ENCODE measurements at regions not wholly inside any gene's neighbourhood (a gene's known extent, or its start where the extent isn't known, plus 50 kb on each side); places are given as distances from the start of the nearest gene placed in this dataset.

DNA sequence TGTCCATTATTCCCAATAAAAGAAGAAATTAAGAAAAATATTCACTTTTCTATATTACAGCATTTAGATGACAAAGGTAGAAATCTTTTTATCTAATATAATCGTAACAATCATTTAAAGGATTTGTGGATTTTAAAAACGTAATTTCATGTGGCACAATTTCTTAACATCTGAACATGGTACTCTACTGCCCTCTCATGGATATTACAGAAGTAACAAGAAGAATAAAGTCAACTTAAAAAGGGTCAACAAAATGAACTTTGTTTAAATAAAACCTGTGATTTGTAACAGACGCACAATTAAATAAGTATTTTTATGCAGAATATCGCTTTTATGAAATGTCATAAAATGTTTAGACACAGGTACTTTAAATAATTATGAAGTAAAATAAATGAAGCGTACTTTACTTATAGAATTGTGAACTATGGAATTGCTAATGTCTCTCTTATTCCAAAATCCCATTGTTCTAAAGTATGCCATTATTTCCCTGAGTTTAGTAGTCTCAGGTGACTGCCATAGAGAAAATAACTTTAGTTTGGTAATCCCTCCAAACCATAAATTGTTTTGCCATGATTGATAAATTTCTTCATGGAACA is 366.8 kb upstream of the ZNF385D start:
- Histone ChIP-seq H3K9me3 (ENCODE audit: insufficient read depth, low read depth, low read length) (no peaks in the 10 kb centered on the region), H3K4me1 (ENCODE audit: insufficient read depth, low read length) (no peaks in the 10 kb centered on the region; the same call in 1 of the 2 replicates), H3K36me3 (ENCODE audit: insufficient read depth, low read depth, low read length) (no peaks in the 10 kb centered on the region), H3K27ac (ENCODE audit: low read length) (no peak overlapping the region), H3K4me3 (ENCODE audit: low read length) (no peak overlapping the region), H3K27me3 (ENCODE audit: insufficient read depth, low read length) (no peaks in the 10 kb centered on the region), H3K9ac (ENCODE audit: low read depth, low read length) (no peak overlapping the region)

DNA sequence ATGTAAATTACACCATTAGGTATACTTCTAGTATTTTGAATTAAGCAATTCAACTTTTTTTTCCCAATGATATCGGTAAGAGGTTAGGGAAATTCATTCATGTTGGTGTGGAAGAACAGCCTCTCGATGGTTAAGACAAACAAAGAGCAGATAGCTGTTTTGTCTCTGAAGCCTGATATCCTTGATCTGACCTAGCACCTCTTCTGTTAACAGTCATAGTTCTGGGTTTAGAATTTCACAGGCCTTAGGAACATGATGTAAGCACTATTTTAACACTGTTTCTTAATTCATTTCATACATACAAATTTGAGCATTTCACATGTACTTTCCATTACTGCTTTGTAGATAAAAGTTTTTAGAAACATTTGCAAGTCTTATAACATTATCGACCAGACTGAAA is 367.5 kb upstream of the ZNF385D start:
- no peaks in the 10 kb centered on the region; the same call in 1 of the 2 replicates for H3K4me1 ChIP-seq (ENCODE audit: insufficient read depth, low read length)
- H3K4me3 ChIP-seq (ENCODE audit: low read length): no peak overlapping the region
- no peaks in the 10 kb centered on the region for H3K27me3 ChIP-seq (ENCODE audit: insufficient read depth, low read length)
- H3K9ac ChIP-seq (ENCODE audit: low read depth, low read length): no peak overlapping the region
- no peak overlapping the region for H3K27ac ChIP-seq (ENCODE audit: low read length)
- H3K36me3 ChIP-seq (ENCODE audit: insufficient read depth, low read depth, low read length): no peaks in the 10 kb centered on the region
- H3K9me3 ChIP-seq (ENCODE audit: insufficient read depth, low read depth, low read length): no peaks in the 10 kb centered on the region

DNA sequence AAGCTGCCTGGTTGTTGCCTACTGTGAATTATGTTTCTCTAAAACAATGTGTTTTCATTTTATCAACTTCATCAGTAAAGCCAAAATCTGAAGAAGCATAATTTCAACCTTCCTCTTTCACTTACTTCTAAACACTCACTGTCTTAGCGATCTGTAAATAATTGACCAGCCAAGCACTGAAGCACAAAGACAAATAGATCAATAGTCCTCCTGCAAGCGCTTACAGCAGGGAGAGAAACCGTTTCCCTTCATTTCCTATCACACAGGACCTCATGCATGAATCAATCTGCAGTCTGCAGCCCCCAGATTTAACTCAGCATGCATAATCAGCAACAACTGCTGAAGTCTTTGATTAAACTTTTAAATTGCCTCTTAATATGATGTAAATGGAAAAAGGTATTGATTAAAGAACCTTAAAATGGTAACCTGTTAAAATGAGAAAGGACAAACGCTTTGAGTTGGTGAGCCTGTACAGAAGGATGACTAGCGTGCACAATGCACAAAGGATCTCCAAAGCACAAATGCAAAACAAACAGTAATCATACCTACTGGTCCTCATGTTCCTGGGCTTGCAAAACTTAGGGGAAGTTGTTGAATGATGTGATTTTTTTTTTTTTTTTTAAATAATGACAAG is 370.2 kb upstream of the ZNF385D start:
- Histone ChIP-seq H3K27me3 (ENCODE audit: insufficient read depth, low read length) (no peaks in the 10 kb centered on the region), H3K27ac (ENCODE audit: low read length) (no peak overlapping the region), H3K4me1 (ENCODE audit: insufficient read depth, low read length) (no peaks in the 10 kb centered on the region; the same call in 1 of the 2 replicates), H3K9ac (ENCODE audit: low read depth, low read length) (no peak overlapping the region), H3K36me3 (ENCODE audit: insufficient read depth, low read depth, low read length) (no peaks in the 10 kb centered on the region), H3K4me3 (ENCODE audit: low read length) (no peak overlapping the region), H3K9me3 (ENCODE audit: insufficient read depth, low read depth, low read length) (no peaks in the 10 kb centered on the region)

DNA sequence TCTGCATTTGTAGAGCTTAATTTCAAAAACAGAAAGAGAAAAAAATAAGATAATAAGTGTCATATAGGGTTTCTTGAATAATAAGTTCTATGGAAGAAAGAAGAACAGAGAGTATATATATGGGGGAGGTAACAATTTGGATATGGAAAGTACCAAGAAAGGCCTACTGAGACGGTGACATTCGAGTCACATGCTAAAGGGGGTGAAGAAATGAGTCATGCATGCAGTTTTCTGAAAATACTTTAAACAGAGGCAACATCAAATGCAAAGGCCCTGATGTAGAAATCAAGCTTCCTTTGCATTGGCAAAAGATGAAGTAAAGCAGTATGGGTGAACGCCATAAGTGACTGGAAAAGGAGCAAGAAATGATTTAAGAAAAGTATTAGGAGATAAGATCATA is 371.6 kb upstream of the ZNF385D start:
- Histone ChIP-seq H3K27me3 (ENCODE audit: insufficient read depth, low read length) (no peaks in the 10 kb centered on the region), H3K36me3 (ENCODE audit: insufficient read depth, low read depth, low read length) (no peaks in the 10 kb centered on the region), H3K27ac (ENCODE audit: low read length) (no peak overlapping the region), H3K9ac (ENCODE audit: low read depth, low read length) (no peak overlapping the region), H3K4me1 (ENCODE audit: insufficient read depth, low read length) (no peaks in the 10 kb centered on the region; the same call in 1 of the 2 replicates), H3K4me3 (ENCODE audit: low read length) (no peak overlapping the region), H3K9me3 (ENCODE audit: insufficient read depth, low read depth, low read length) (no peaks in the 10 kb centered on the region)

DNA sequence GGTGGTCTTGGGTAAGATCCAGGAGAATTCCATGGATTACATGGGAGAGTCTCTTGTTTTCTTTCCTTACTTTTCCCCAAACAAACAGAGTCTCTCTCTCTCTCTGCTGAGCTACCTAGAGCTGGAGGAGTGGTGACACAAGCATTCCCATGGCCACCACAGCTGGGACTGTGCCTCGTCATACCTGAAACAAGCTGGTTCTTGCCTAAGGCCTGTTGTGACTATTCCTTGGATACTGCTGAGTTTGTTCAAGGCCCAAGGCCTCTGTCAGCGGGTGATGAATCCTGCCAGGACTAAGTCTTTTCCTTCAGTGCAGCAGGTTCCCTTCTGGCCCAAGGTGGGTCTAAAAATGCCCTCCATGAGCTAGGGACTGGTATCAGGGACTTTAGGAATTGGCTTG is 378.1 kb upstream of the ZNF385D start:
- H3K36me3 ChIP-seq (ENCODE audit: insufficient read depth, low read depth, low read length): no peaks in the 10 kb centered on the region
- H3K27ac ChIP-seq (ENCODE audit: low read length): no peak overlapping the region
- H3K4me3 ChIP-seq (ENCODE audit: low read length): no peak overlapping the region
- no peak overlapping the region for H3K9ac ChIP-seq (ENCODE audit: low read depth, low read length)
- H3K9me3 ChIP-seq (ENCODE audit: insufficient read depth, low read depth, low read length): no peaks in the 10 kb centered on the region
- H3K4me1 ChIP-seq (ENCODE audit: insufficient read depth, low read length): no peaks in the 10 kb centered on the region
- H3K27me3 ChIP-seq (ENCODE audit: insufficient read depth, low read length): no peaks in the 10 kb centered on the region

DNA sequence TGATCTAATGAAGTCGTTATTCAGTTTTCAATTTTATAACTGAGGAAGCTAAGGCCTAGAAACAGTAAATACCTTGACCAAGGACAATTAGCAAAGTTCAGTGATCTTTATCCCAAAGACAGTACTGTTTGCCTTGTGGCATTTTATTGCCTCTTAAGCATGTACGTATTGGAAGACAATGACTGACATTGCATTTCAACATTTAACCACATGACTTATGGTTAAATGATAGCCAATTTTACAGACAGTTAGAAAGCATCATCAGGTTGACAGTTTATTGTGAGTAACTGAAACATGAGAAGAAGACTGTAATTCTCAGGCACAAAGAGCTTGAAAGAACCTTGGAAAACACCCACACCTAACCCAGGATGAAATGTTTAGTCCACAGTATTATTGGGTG is 390.8 kb upstream of the ZNF385D start:
- Histone ChIP-seq H3K36me3 (ENCODE audit: insufficient read depth, low read depth, low read length) (no peaks in the 10 kb centered on the region), H3K27me3 (ENCODE audit: insufficient read depth, low read length) (no peaks in the 10 kb centered on the region)

DNA sequence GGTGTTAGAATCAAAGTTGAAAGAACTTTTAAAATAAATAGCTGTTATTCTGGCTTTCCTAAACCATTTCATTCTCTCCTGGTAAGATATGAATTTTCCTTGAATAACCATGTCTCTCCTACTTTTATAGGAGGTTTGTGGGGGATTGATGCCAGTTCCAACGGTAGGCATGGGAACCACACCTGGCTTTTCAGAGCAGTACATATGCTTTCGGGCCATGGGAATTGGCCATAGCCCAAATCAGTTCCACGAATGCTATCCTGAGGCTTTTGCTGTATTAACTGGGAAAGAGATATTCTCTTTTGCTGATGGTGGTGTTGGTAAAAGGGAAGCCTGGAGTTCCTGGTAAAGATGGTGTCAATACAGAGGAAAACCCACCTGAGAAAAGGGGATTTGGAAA is 396.2 kb upstream of the ZNF385D start:
- H3K4me3 ChIP-seq (ENCODE audit: low read length): no peak overlapping the region
- no peaks in the 10 kb centered on the region for H3K27me3 ChIP-seq (ENCODE audit: insufficient read depth, low read length)
- H3K36me3 ChIP-seq (ENCODE audit: insufficient read depth, low read depth, low read length): no peaks in the 10 kb centered on the region
- H3K9ac ChIP-seq (ENCODE audit: low read depth, low read length): no peak overlapping the region
- H3K9me3 ChIP-seq (ENCODE audit: insufficient read depth, low read depth, low read length): no peaks in the 10 kb centered on the region
- no peak overlapping the region for H3K27ac ChIP-seq (ENCODE audit: low read length)
- no peaks in the 10 kb centered on the region for H3K4me1 ChIP-seq (ENCODE audit: insufficient read depth, low read length)

More for the DNA sequence above, 390.8 kb upstream of the ZNF385D start:
- no peak overlapping the region for H3K4me3 ChIP-seq (ENCODE audit: low read length)
- no peak overlapping the region for H3K27ac ChIP-seq (ENCODE audit: low read length)
- no peaks in the 10 kb centered on the region for H3K9me3 ChIP-seq (ENCODE audit: insufficient read depth, low read depth, low read length)
- no peaks in the 10 kb centered on the region for H3K4me1 ChIP-seq (ENCODE audit: insufficient read depth, low read length)
- H3K9ac ChIP-seq (ENCODE audit: low read depth, low read length): no peak overlapping the region

DNA sequence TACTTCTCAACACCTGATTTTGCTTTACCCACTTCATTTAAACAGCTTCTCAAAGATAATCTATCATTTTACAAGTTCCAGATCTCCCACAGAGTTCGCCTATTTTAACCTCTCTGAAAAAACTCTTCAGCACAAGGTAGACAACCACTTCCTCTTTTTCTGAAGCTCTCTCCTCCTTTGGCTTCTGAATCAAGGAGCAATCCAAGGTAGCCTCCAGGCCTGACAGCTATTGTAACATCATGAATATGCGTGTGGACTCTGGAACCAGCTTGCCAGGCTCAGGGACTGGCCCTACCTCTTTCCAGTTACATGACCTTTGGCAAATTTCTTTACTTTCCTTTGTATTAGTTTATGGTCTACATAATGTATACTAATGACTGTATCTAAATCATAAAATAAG is 405.9 kb upstream of the ZNF385D start:
- Histone ChIP-seq H3K27me3 (ENCODE audit: insufficient read depth, low read length) (no peaks in the 10 kb centered on the region), H3K9me3 (ENCODE audit: insufficient read depth, low read depth, low read length) (no peaks in the 10 kb centered on the region), H3K27ac (ENCODE audit: low read length) (no peak overlapping the region), H3K9ac (ENCODE audit: low read depth, low read length) (no peak overlapping the region), H3K4me3 (ENCODE audit: low read length) (no peak overlapping the region), H3K36me3 (ENCODE audit: insufficient read depth, low read depth, low read length) (no peaks in the 10 kb centered on the region), H3K4me1 (ENCODE audit: insufficient read depth, low read length) (no peaks in the 10 kb centered on the region; the same call in 1 of the 2 replicates)

DNA sequence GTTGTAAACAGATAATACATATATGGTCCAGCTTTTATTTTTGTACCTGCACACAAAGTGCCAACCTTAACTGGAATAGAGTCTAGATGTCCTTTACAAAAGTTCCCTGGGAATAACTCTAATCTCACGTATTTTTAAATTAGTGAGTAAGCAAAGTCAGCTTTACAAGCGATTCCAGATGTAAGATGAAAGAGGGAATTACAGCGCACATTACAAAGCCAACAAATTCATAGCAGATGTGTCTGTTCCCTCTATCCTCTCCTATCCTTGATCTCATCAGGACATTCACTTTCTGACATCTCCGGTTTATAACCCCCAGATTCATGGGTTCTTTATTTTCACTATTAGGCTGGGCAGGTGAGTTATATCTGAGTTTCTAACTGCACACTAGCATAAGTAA is 406.8 kb upstream of the ZNF385D start:
- H3K4me3 ChIP-seq (ENCODE audit: low read length): no peak overlapping the region
- no peaks in the 10 kb centered on the region for H3K27me3 ChIP-seq (ENCODE audit: insufficient read depth, low read length)
- H3K9ac ChIP-seq (ENCODE audit: low read depth, low read length): no peak overlapping the region
- no peak overlapping the region for H3K27ac ChIP-seq (ENCODE audit: low read length)
- no peaks in the 10 kb centered on the region for H3K36me3 ChIP-seq (ENCODE audit: insufficient read depth, low read depth, low read length)
- no peaks in the 10 kb centered on the region for H3K9me3 ChIP-seq (ENCODE audit: insufficient read depth, low read depth, low read length)
- H3K4me1 ChIP-seq (ENCODE audit: insufficient read depth, low read length): no peaks in the 10 kb centered on the region; the same call in 1 of the 2 replicates

DNA sequence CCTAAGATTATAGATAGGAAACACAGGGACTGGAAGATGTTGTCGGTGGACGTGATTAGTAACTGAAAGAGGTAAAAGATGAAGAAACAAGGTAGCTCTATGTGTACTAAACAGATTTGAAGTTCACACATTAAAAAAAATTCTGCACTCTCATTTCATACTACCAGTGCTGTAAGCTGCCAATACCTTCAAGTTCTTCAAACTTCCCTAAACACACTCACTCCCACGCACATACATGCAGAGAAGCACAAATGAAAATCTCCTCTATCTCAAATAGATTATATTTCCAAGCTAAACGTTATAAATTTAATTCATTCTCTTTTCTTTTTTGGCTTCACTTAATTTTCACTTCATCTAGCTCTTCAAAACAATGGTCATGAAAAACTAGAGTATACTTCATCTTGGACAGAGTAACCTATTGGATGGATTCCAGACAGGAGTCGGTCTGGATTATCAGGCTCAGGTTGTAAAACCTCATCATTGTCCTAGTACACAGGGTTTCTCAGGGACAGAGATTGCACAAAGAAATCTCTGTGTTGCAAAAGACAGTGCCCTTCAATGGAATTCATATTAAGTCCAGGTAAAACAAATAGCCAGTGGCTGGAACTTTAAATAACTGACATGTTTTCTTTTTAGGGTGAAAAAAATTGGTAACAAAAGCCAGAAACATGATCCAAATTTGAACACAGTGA is 408.1 kb upstream of the ZNF385D start:
- H3K9ac ChIP-seq (ENCODE audit: low read depth, low read length): no peak overlapping the region
- H3K27ac ChIP-seq (ENCODE audit: low read length): no peak overlapping the region
- H3K4me3 ChIP-seq (ENCODE audit: low read length): no peak overlapping the region
- no peaks in the 10 kb centered on the region for H3K36me3 ChIP-seq (ENCODE audit: insufficient read depth, low read depth, low read length)
- H3K9me3 ChIP-seq (ENCODE audit: insufficient read depth, low read depth, low read length): no peaks in the 10 kb centered on the region
- no peaks in the 10 kb centered on the region for H3K27me3 ChIP-seq (ENCODE audit: insufficient read depth, low read length)
- H3K4me1 ChIP-seq (ENCODE audit: insufficient read depth, low read length): no peaks in the 10 kb centered on the region; the same call in 1 of the 2 replicates

DNA sequence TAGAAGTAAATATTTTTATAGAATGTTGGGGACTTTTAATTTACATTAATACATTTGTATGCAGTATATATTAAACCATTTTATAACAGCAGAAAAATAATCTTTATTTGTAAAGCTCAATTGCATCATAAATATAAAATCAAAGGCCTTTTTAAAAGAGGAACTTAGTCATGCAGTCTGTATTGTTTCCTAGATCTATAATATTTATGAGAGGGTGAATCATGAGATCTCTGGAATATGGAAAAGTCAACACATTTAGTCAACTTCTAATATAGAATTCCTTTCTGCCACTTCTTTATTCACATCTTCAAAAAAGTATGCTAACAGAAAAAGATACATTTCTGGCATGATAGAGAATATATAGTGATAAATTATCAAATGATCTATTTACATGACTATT is 410.3 kb upstream of the ZNF385D start:
- Histone ChIP-seq H3K4me1 (ENCODE audit: insufficient read depth, low read length) (no peaks in the 10 kb centered on the region; the same call in 1 of the 2 replicates), H3K9ac (ENCODE audit: low read depth, low read length) (no peak overlapping the region), H3K27me3 (ENCODE audit: insufficient read depth, low read length) (no peaks in the 10 kb centered on the region), H3K9me3 (ENCODE audit: insufficient read depth, low read depth, low read length) (no peaks in the 10 kb centered on the region), H3K4me3 (ENCODE audit: low read length) (no peak overlapping the region), H3K36me3 (ENCODE audit: insufficient read depth, low read depth, low read length) (no peaks in the 10 kb centered on the region), H3K27ac (ENCODE audit: low read length) (no peak overlapping the region)

DNA sequence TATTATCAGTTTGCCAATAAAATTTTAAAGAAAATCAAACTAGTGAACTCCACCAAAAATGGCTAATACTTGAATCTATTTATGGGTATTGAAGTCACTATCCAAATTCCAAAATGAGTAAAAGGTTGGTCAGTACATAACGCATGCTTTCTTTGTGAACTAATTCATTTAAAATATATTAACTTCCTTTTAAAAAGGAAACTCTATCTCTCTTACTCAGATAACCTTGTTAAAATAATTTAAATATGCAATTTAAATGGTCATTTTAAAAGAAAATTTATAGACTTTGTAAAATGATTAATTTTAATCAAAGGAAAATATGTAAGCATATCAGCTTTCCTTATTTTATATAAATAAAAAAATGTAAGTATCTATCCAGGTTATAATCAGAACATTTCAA is 419.4 kb upstream of the ZNF385D start:
- Histone ChIP-seq H3K9ac (ENCODE audit: low read depth, low read length) (no peak overlapping the region), H3K27me3 (ENCODE audit: insufficient read depth, low read length) (no peaks in the 10 kb centered on the region), H3K4me1 (ENCODE audit: insufficient read depth, low read length) (no peaks in the 10 kb centered on the region), H3K4me3 (ENCODE audit: low read length) (no peak overlapping the region), H3K36me3 (ENCODE audit: insufficient read depth, low read depth, low read length) (no peaks in the 10 kb centered on the region), H3K27ac (ENCODE audit: low read length) (no peak overlapping the region), H3K9me3 (ENCODE audit: insufficient read depth, low read depth, low read length) (no peaks in the 10 kb centered on the region)
